Bronchial epithelial cell (primary cell): ENCODE measurements at regions not wholly inside any gene's neighbourhood (a gene's known extent, or its start where the extent isn't known, plus 50 kb on each side); places are given as distances from the start of the nearest gene placed in this dataset.
"Not testable (repeated sequence)": the region's sequence is repeated elsewhere in the genome, so short reads cannot be mapped to it uniquely, and the experiment has no call there.

ENCODE experiments used
- DNase-seq: peaks from one replicate; pipeline ENCODE4 v3.0.0-alpha.2; 2010; ENCODE audit warnings: low read depth
- FAIRE-seq: peaks from 2 replicates; lab custom pipeline; 2011; peaks lifted over from hg19 to GRCh38; lab: Jason Lieb, UNC
- H3K27me3 ChIP-seq: 2 replicates; pipeline ENCODE4 v1.5.1; 2011; ENCODE audit warnings: low read length; ENCODE audit not compliant: control insufficient read depth, insufficient read depth
- H3K36me3 ChIP-seq: 2 replicates; pipeline ENCODE4 v1.5.1; 2011; ENCODE audit warnings: low read length; ENCODE audit not compliant: control insufficient read depth, insufficient read depth
- H3K4me3 ChIP-seq: 2 replicates; pipeline ENCODE4 v1.5.1; 2011; ENCODE audit warnings: mild to moderate bottlenecking, low read depth, low read length, control low read depth

GRCh38 chr1:120239351-120239750 is 63.0 kb upstream of the SEC22B start:
- not testable (repeated sequence) for H3K27me3 ChIP-seq, FAIRE-seq, H3K36me3 ChIP-seq, H3K4me3 ChIP-seq, DNase-seq

GRCh38 chr1:120238867-120239266 is 62.5 kb upstream of the SEC22B start:
- not testable (repeated sequence) for H3K4me3 ChIP-seq, FAIRE-seq, DNase-seq, H3K36me3 ChIP-seq, H3K27me3 ChIP-seq

- not testable (repeated sequence) for DNase-seq, H3K27me3 ChIP-seq, H3K36me3 ChIP-seq, FAIRE-seq, H3K4me3 ChIP-seq
Observed at GRCh38 chr1:120233661-120234018, 57.3 kb upstream of the SEC22B start.

- not testable (repeated sequence) for H3K36me3 ChIP-seq, FAIRE-seq, H3K4me3 ChIP-seq, DNase-seq, H3K27me3 ChIP-seq
Observed at GRCh38 chr1:120232834-120233660, 56.7 kb upstream of the SEC22B start.

- H3K4me3 ChIP-seq, DNase-seq, H3K36me3 ChIP-seq, H3K27me3 ChIP-seq, FAIRE-seq: not testable (repeated sequence)
Observed at GRCh38 chr1:120229835-120230234, 53.5 kb upstream of the SEC22B start.
